GM18526 (cell line): ENCODE measurements at regions not wholly inside any gene's neighbourhood (a gene's known extent, or its start where the extent isn't known, plus 50 kb on each side); places are given as distances from the start of the nearest gene placed in this dataset.

Experiments
- POLR2A ChIP-seq: IDR thresholded peaks from 3 replicates; pipeline ENCODE4 v1.6.1; 2011; ENCODE audit not compliant: insufficient read length; ENCODE audit errors: extremely low read depth

- no peak for TF ChIP-seq POLR2A
Observed at GRCh38 chr17:72338847-72339790, 218.3 kb downstream of the SOX9 start.

GRCh38 chr17:72340836-72341235, 220.0 kb downstream of the SOX9 start:
- no peak for TF ChIP-seq POLR2A

- no peak for TF ChIP-seq POLR2A
Observed at GRCh38 chr17:72342061-72342460, 221.2 kb downstream of the SOX9 start.

GRCh38 chr17:72342627-72343527, 222.1 kb downstream of the SOX9 start:
- TF ChIP-seq POLR2A, result no peak

DNA sequence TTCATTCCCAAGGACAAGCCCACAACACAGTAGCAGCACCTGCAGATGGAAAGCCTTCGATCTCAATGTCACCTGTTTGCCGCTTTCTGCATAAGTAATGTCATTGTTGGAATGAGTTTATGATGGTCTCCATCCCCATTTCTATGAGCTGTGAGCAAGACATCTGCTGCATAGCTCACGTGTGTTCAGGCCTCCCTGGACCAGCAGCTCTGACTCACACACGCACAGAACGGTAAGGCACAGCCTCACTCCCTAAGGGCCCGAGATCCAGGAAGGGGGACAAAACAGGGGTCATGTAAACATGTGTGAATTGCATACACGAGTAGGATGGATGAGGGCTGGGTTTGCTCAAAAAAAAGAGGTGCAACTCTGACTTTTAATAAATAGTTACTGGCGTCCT, 223.1 kb downstream of the SOX9 start:
- TF ChIP-seq POLR2A, result no peak

- TF ChIP-seq POLR2A, result no peak
Observed at GRCh38 chr17:72344613-72345012, 223.8 kb downstream of the SOX9 start.

DNA sequence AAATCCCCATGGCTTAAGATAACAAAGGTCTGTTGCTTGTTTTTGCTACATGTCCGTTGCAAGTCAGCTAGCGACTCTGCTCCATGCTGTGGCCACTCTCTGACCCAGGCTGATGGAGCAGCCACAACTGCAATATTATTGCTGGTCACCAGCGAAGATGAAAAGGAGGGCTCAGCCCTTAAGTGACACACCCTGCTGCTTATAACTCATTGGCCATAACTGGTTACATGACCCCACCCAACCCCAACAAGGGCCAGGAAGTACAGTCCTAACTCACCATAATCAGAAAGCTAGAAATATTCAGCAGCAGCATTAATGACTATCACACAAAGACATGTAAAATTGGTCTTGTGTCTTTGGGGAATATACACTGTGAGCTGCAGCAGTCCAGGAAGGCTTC, 224.3 kb downstream of the SOX9 start:
- TF ChIP-seq POLR2A, result no peak

DNA sequence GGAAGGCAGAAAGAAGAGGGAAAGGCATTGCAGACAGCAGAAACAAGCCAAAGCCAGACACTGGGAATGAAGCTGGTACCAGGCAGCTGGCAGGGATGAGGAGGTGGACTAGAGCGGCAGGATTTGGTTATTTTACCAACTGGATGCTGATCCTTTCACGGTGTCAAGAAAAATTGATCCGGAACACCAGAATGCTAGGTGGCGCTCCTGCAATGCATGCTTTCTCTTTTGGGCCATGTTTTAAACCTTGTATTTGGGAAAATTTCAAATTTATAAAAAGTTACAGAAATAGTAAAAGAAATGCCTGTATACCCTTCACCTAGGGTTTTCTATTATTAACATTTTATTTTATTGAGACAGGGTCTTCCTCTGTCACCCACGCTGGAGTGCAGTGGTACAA, 224.7 kb downstream of the SOX9 start:
- TF ChIP-seq POLR2A, result no peak

GRCh38 chr17:72346306-72346705, 225.5 kb downstream of the SOX9 start:
- TF ChIP-seq POLR2A, result no peak

DNA sequence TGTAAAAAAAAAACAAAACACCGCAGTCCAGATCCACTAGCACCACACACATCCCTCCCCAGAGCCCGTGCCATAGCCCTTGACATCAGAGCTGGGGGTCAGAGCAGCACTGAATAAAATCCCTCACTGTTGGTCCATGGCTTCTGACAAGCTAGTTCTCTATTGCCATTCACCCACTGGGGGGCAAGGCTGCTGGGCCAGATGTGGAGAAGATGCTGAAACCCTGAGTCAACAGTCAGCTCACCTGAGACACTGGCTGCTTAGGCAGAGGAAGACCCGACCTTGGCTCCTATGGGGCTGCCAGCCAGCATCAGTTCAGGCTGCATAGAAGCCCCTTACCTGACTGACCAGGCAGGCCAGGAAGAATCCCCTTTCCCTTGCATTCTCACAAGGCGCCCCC, 228.2 kb downstream of the SOX9 start:
- TF ChIP-seq POLR2A, result no peak

DNA sequence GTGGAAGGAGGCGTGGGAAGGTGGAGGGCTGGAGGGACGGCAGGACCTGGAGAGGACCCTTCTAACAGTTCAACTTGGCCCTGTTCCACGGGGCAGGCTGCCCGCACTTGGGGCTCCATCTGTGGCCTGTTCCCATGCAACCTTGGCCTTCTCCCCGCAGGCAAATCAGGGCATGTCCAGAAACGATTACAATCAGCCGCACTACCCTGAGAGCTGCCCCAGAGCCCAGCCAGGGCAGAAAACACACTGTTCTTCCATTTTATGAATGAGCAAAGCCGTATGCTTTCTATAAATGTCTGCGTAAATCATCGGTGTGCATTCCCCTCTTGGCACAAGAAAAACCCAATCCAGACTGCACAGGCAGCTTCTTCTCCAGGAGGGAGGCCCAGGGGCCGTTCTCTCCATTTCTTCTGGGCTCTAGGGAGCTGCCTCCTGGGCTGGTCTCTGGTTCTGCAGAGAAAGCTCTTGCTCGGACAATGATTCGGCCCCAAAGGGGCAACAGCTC, 228.7 kb downstream of the SOX9 start:
- no peak for TF ChIP-seq POLR2A

DNA sequence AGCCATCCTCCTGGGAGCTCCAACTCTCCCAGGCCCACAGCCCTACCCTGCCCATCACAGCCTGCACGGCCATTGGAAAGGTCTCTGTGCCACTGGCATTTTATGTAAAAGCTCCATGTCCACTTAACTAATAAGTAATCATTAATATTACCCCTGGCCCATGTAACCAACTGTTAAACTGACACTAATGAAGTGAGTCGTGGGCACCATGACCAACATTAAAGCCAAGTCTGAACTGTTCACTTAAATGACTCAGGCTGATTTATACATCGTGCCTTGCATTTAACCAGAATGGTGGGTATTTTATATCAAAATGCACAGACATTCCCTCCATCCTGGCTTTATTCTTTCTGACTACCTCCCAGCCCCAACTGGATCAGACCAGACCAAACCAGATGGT, 229.3 kb downstream of the SOX9 start:
- no peak for TF ChIP-seq POLR2A

DNA sequence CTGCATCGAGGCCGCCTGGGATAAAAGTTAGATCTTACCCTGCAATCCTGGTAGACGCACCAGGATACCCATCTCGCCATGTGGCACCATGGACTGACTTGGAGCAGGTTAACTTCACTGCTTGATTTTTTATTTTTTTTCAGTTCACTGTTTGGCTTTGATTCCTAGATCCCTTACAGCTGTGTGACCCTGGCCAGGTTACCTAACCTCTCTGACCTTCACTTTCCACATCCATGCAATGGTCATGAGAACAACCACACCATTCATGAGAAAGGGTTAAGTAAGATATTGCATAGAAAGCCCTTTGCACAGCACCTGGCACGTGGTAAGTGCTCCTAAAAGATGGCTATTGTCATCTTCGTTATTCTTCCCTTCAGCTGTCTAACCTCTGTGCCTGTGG, 230.5 kb downstream of the SOX9 start:
- TF ChIP-seq POLR2A, result no peak

DNA sequence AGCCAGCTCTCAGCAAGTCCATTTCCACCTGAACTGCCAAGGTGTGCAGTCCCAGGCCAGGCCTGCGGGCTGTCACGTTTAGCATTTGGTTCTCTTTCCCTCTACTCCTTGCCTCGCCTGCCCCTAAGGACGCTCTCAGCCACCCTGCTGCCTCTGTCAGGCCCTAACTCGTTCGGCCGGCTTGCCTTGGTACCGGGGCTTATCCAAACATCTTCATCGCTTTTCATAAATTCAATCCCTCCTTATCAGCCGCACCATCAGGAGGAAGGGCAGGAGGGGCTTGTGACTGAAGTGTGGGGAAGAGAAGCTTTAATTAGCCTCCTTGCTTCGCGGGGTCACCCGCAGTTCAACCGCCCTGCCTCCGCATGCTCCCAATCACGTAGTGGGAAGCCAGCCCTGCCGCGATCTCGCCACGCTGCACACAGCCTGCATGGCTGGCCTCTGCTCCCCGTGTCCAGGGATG, 231.1 kb downstream of the SOX9 start:
- TF ChIP-seq POLR2A, result no peak

GRCh38 chr17:72353502-72353901, 232.7 kb downstream of the SOX9 start:
- no peak for TF ChIP-seq POLR2A

- TF ChIP-seq POLR2A, result no peak
Observed at GRCh38 chr17:72354071-72354470, 233.3 kb downstream of the SOX9 start.
